Caco-2 (cell line): ENCODE measurements at regions not wholly inside any gene's neighbourhood (a gene's known extent, or its start where the extent isn't known, plus 50 kb on each side); places are given as distances from the start of the nearest gene placed in this dataset.

ENCODE experiments used
- BruUV-seq: library from RNA; stranded (reverse); fragments of 400-500 nt; replicated peaks from 2 replicates; lab custom pipeline; 2021; lab: Mats Ljungman, UMichigan
- CTCF ChIA-PET: fragments of 300-600 bp; sonication (Branson Sonifier 250); formaldehyde crosslinking; loops from one replicate; lab custom pipeline; 2022; ENCODE audit warnings: antibody characterized with exemption; lab: Charles Lee
- POLR2A ChIA-PET: fragments of 300-600 bp; sonication (Branson Sonifier 250); formaldehyde crosslinking; loops from one replicate; lab custom pipeline; 2022; ENCODE audit warnings: antibody characterized with exemption; lab: Charles Lee
- DNase-seq, 2 experiments: peaks; one replicate each; pipeline versions ENCODE4 v3.0.0 to v3.0.0-alpha.2; 2020 to 2022
- H3K27me3 ChIP-seq: replicated peaks from 2 replicates; pipeline ENCODE4 v1.6.0; 2011; ENCODE audit warnings: low read length; ENCODE audit not compliant: control insufficient read depth, insufficient read depth
- H3K36me3 ChIP-seq: 2 replicates; pipeline ENCODE4 v1.5.1; 2011; ENCODE audit warnings: low read length; ENCODE audit not compliant: control insufficient read depth, insufficient read depth
- H3K4me1 ChIP-seq: fragments of 250-450 bp; sonication (Bioruptor Pico); 2 replicates; pipeline ENCODE4 v1.5.1; 2020; ENCODE audit warnings: mild to moderate bottlenecking
- H3K4me3 ChIP-seq: 2 replicates; pipeline ENCODE4 v1.5.1; 2011; ENCODE audit warnings: low read depth, mild to moderate bottlenecking, control low read depth, low read length
- H3K9me3 ChIP-seq: fragments of 250-450 bp; sonication (Bioruptor Pico); 2 replicates; pipeline ENCODE4 v1.5.1; 2020; ENCODE audit warnings: mild to moderate bottlenecking, moderate library complexity
- H3K27ac Mint-ChIP-seq: one replicate; pipeline ENCODE4 v1.8.0; 2022; ENCODE audit warnings: mixed read lengths; ENCODE audit not compliant: unreplicated experiment
- H3K27me3 Mint-ChIP-seq: one replicate; pipeline ENCODE4 v1.8.0; 2022; ENCODE audit warnings: mixed read lengths; ENCODE audit not compliant: insufficient read depth, unreplicated experiment
- H3K36me3 Mint-ChIP-seq: one replicate; pipeline ENCODE4 v1.8.0; 2022; ENCODE audit warnings: mild to moderate bottlenecking, mixed read lengths; ENCODE audit not compliant: insufficient read depth, unreplicated experiment
- H3K4me1 Mint-ChIP-seq: one replicate; pipeline ENCODE4 v1.8.0; 2022; ENCODE audit warnings: low read depth, mixed read lengths; ENCODE audit not compliant: unreplicated experiment
- H3K4me3 Mint-ChIP-seq: one replicate; pipeline ENCODE4 v1.8.0; 2022; ENCODE audit warnings: mild to moderate bottlenecking, moderate library complexity, mixed read lengths; ENCODE audit not compliant: unreplicated experiment
- H3K9me3 Mint-ChIP-seq: one replicate; pipeline ENCODE4 v1.8.0; 2022; ENCODE audit warnings: mixed read lengths; ENCODE audit not compliant: unreplicated experiment
- CTCF ChIP-seq, 2 experiments: fragments of 200-600 bp in 1 of 2; IDR thresholded peaks; 1 replicate in 1 of 2; 2 replicates in 1 of 2; pipeline versions ENCODE4 v1.5.1 to v1.8.0; 2011 to 2022; ENCODE audit warnings: antibody characterized with exemption in 1 of 2, control low read depth in 1 of 2, inconsistent platforms in 1 of 2, low read depth in 1 of 2, low read length in 1 of 2, mild to moderate bottlenecking in 1 of 2, moderate library complexity in 1 of 2; ENCODE audit not compliant: insufficient read depth in 1 of 2, severe bottlenecking in 1 of 2, unreplicated experiment in 1 of 2
- intact Hi-C: fragments of 100-400 bp; cut with micrococcal nuclease; formaldehyde crosslinking; loops from one replicate; pipeline ENCODE4 v1.10.0; 2022; ENCODE audit not compliant: unreplicated experiment

- ChIA-PET CTCF (no interaction called here), POLR2A (no interaction called here)
- no peak overlapping the region for H3K4me3 Mint-ChIP-seq
- TF ChIP-seq CTCF (IDR thresholded peaks at IDR 0.05; ENCODE audit: insufficient read depth in 1 of 2, low read depth in 1 of 2, low read length in 1 of 2, severe bottlenecking in 1 of 2, unreplicated experiment in 1 of 2): no peak
- no peaks in the 10 kb centered on the region for H3K36me3 Mint-ChIP-seq
- H3K9me3 Mint-ChIP-seq: no peaks in the 10 kb centered on the region
- H3K27me3 Mint-ChIP-seq: peaks cover 18% of the 10 kb centered on the region
- no TSS peak for BruUV-seq
- no peak overlapping the region for H3K27ac Mint-ChIP-seq
- Histone ChIP-seq H3K4me3 (no peak overlapping the region), H3K36me3 (no peaks in the 10 kb centered on the region), H3K9me3 (no peaks in the 10 kb centered on the region), H3K4me1 (no peaks in the 10 kb centered on the region), H3K27me3 (no peaks in the 10 kb centered on the region)
- H3K4me1 Mint-ChIP-seq: no peaks in the 10 kb centered on the region
- DNase-seq: no peak
- intact Hi-C loops: no loop called here
These were observed 79.4 kb upstream of the OTX2 start for GRCh38 chr14:56889705-56890104.

GRCh38 chr14:56888274-56888673 lies 78.0 kb upstream of the OTX2 start:
- H3K9me3 ChIP-seq: no peaks in the 10 kb centered on the region
- no peak for DNase-seq
- POLR2A ChIA-PET: no interaction called here
- intact Hi-C loops: no loop called here
- no peak overlapping the region for H3K4me3 Mint-ChIP-seq
- peaks cover 22% of the 10 kb centered on the region for H3K27me3 Mint-ChIP-seq
- BruUV-seq: no TSS peak
- H3K36me3 Mint-ChIP-seq: no peaks in the 10 kb centered on the region
- CTCF ChIA-PET: no interaction called here
- no peaks in the 10 kb centered on the region for H3K36me3 ChIP-seq
- H3K27me3 ChIP-seq: no peaks in the 10 kb centered on the region
- no peaks in the 10 kb centered on the region for H3K4me1 ChIP-seq
- H3K4me1 Mint-ChIP-seq: no peaks in the 10 kb centered on the region
- no peak overlapping the region for H3K27ac Mint-ChIP-seq
- H3K4me3 ChIP-seq: no peak overlapping the region
- H3K9me3 Mint-ChIP-seq: no peaks in the 10 kb centered on the region
- TF ChIP-seq CTCF (IDR thresholded peaks at IDR 0.05; ENCODE audit: insufficient read depth in 1 of 2, low read depth in 1 of 2, low read length in 1 of 2, severe bottlenecking in 1 of 2, unreplicated experiment in 1 of 2): no peak

DNA sequence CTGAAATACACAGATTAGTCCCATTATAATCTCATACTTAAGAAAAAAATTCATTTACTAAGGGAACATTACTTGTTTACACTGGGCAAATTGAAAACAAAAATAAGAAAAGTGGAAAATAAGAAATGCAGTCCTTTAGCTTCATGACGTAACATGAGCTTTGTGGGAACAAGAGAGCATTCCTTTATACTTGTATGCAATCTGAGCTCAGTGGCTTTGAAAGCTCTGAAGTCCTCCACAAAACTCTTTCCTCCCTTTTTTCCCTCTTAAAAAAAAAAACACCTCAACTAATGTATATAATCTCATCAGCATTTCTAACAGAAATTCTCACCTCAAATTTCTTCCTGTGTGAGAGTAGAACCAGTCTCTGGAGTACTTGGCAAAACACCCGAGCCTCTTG lies 76.9 kb upstream of the OTX2 start:
- H3K27ac Mint-ChIP-seq: no peak overlapping the region
- H3K27me3 Mint-ChIP-seq: peaks cover 21% of the 10 kb centered on the region
- Histone ChIP-seq H3K4me3 (no peak overlapping the region), H3K9me3 (no peaks in the 10 kb centered on the region), H3K4me1 (no peaks in the 10 kb centered on the region), H3K36me3 (no peaks in the 10 kb centered on the region), H3K27me3 (no peaks in the 10 kb centered on the region)
- TF ChIP-seq CTCF (IDR thresholded peaks at IDR 0.05; ENCODE audit: insufficient read depth in 1 of 2, low read depth in 1 of 2, low read length in 1 of 2, severe bottlenecking in 1 of 2, unreplicated experiment in 1 of 2): no peak
- H3K9me3 Mint-ChIP-seq: no peaks in the 10 kb centered on the region
- H3K36me3 Mint-ChIP-seq: no peaks in the 10 kb centered on the region
- intact Hi-C loops: no loop called here
- DNase-seq: no peak
- no peak overlapping the region for H3K4me3 Mint-ChIP-seq
- no TSS peak for BruUV-seq
- CTCF ChIA-PET: interaction anchor here (0.6 kb wide), 1 partner anchor 11 kb away, joined by 3 read pairs; no protein-coding TSS in a partner anchor
- H3K4me1 Mint-ChIP-seq: no peaks in the 10 kb centered on the region
- POLR2A ChIA-PET: no interaction called here
